Right lung (tissue), 2 donors: ENCODE measurements at regions not wholly inside any gene's neighbourhood (a gene's known extent, or its start where the extent isn't known, plus 50 kb on each side); places are given as distances from the start of the nearest gene placed in this dataset.
A peak's percentile ranks its signal among the peaks of the same experiment; 100 is the strongest.
"Not testable (repeated sequence)": the region's sequence is repeated elsewhere in the genome, so short reads cannot be mapped to it uniquely, and the experiment has no call there.

Source experiments
- DNase-seq, 2 donors: peaks; one replicate each; pipeline ENCODE4 v3.0.0-alpha.2; 2013

- DNase-seq, result not testable (repeated sequence)
Measured at GRCh38 chr7:81182056-81182455, 263.2 kb upstream of the SEMA3C start.

- DNase-seq, result no peak
Measured at GRCh38 chr7:81181066-81181465, 262.2 kb upstream of the SEMA3C start.

GRCh38 chr7:81180573-81180972, 261.7 kb upstream of the SEMA3C start:
- DNase-seq, result no peak

GRCh38 chr7:81175275-81175940, 256.6 kb upstream of the SEMA3C start:
- DNase-seq, result peak; percentile 8 to 18

GRCh38 chr7:81173766-81174281, 255.0 kb upstream of the SEMA3C start:
- DNase-seq, result peak; percentile 13 to 23

GRCh38 chr7:81170291-81170690, 251.4 kb upstream of the SEMA3C start:
- no peak for DNase-seq

- DNase-seq, result no peak
Measured at GRCh38 chr7:81167934-81168333, 249.1 kb upstream of the SEMA3C start.

- no peak for DNase-seq
Measured at GRCh38 chr7:81165070-81165469, 246.2 kb upstream of the SEMA3C start.

- no peak for DNase-seq
Measured at GRCh38 chr7:81162771-81163525, 244.1 kb upstream of the SEMA3C start.

GRCh38 chr7:81162234-81162633, 243.4 kb upstream of the SEMA3C start:
- no peak for DNase-seq

- no peak for DNase-seq
Measured at GRCh38 chr7:81161451-81162075, 242.7 kb upstream of the SEMA3C start.

GRCh38 chr7:81159402-81159801, 240.6 kb upstream of the SEMA3C start:
- no peak for DNase-seq

- DNase-seq, result no peak
Measured at GRCh38 chr7:81158189-81158588, 239.3 kb upstream of the SEMA3C start.

GRCh38 chr7:81155654-81156373, 237.0 kb upstream of the SEMA3C start:
- peak; percentile 43 to 46 for DNase-seq

- no peak for DNase-seq
Measured at GRCh38 chr7:81154565-81154964, 235.7 kb upstream of the SEMA3C start.

GRCh38 chr7:81152925-81153324, 234.1 kb upstream of the SEMA3C start:
- not testable (repeated sequence) for DNase-seq

GRCh38 chr7:81150951-81151361, 232.1 kb upstream of the SEMA3C start:
- DNase-seq, result no peak

- no peak for DNase-seq
Measured at GRCh38 chr7:81143856-81144255, 225.0 kb upstream of the SEMA3C start.

- not testable (repeated sequence) for DNase-seq
Measured at GRCh38 chr7:81141257-81142205, 222.7 kb upstream of the SEMA3C start.

- DNase-seq, result no peak
Measured at GRCh38 chr7:81140775-81141174, 221.9 kb upstream of the SEMA3C start.

GRCh38 chr7:81140252-81140651, 221.4 kb upstream of the SEMA3C start:
- DNase-seq, result no peak
